NCI-H82 (cell line): ENCODE measurements at regions not wholly inside any gene's neighbourhood (a gene's known extent, or its start where the extent isn't known, plus 50 kb on each side); places are given as distances from the start of the nearest gene placed in this dataset.

Experiments used
- DNase-seq: peaks from one replicate; lab custom pipeline; 2025; lab: John Stamatoyannopoulos, UW

- DNase-seq, result no peak
These were observed 57.3 kb upstream of the CBLN2 start for GRCh38 chr18:72601481-72601880.
